Cardiac fibroblast (primary cell): ENCODE measurements at regions not wholly inside any gene's neighbourhood (a gene's known extent, or its start where the extent isn't known, plus 50 kb on each side); places are given as distances from the start of the nearest gene placed in this dataset.

Experiments used
- DNase-seq, 2 donors: peaks; one replicate each; pipeline versions ENCODE4 v3.0.0 to v3.0.0-alpha.2; 2010; ENCODE audit warnings: low read depth in 2 of 2
- H3K4me3 ChIP-seq, 2 donors: replicated peaks in 1 of 2; 1 replicate in 1 of 2; 2 replicates in 1 of 2; pipeline ENCODE4 v1.5.1; 2011; ENCODE audit warnings: low read depth in 2 of 2, low read length in 2 of 2, mild to moderate bottlenecking in 2 of 2, moderate library complexity in 1 of 2
- CTCF ChIP-seq: IDR thresholded peaks from one replicate; pipeline ENCODE4 v1.5.1; 2011; ENCODE audit warnings: low read depth, mild to moderate bottlenecking, low read length, inconsistent platforms

GRCh38 chr21:41682719-41683179, 84.1 kb downstream of the RIPK4 start:
- H3K4me3 ChIP-seq: no peak overlapping the region
- no peak for DNase-seq
- TF ChIP-seq CTCF: no peak

- TF ChIP-seq CTCF: no peak
- no peak for DNase-seq
- H3K4me3 ChIP-seq: no peak overlapping the region
Observed at GRCh38 chr21:41681939-41682718, 84.7 kb downstream of the RIPK4 start.

GRCh38 chr21:41681348-41681801, 85.5 kb downstream of the RIPK4 start:
- H3K4me3 ChIP-seq: no peak overlapping the region
- TF ChIP-seq CTCF: no peak
- no peak for DNase-seq

GRCh38 chr21:41680444-41681347, 86.2 kb downstream of the RIPK4 start:
- DNase-seq: no peak
- no peak for TF ChIP-seq CTCF
- no peak overlapping the region for H3K4me3 ChIP-seq

- DNase-seq: peak; percentile 95 to 99
- H3K4me3 ChIP-seq: no peak overlapping the region
- TF ChIP-seq CTCF: no peak
Observed at GRCh38 chr21:41678924-41679318, 87.9 kb downstream of the RIPK4 start.

GRCh38 chr21:41678016-41678923, 88.6 kb downstream of the RIPK4 start:
- no peak overlapping the region for H3K4me3 ChIP-seq
- TF ChIP-seq CTCF: no peak
- DNase-seq: peak in 1 of 2 donors; percentile 27
